Endothelial cell of umbilical vein (primary cell): ENCODE measurements at regions not wholly inside any gene's neighbourhood (a gene's known extent, or its start where the extent isn't known, plus 50 kb on each side); places are given as distances from the start of the nearest gene placed in this dataset.

Experiments used
- EZH2 ChIP-seq: IDR thresholded peaks from 2 replicates; pipeline ENCODE4 v1.6.1; 2012; ENCODE audit warnings: borderline replicate concordance, low read depth, mild to moderate bottlenecking, moderate library complexity, low read length, inconsistent platforms; ENCODE audit not compliant: severe bottlenecking
- FOS ChIP-seq: IDR thresholded peaks from 2 replicates; pipeline ENCODE4 v1.6.1; 2011; ENCODE audit warnings: mild to moderate bottlenecking, low read length, moderate library complexity, borderline replicate concordance; ENCODE audit not compliant: insufficient read depth
- GATA2 ChIP-seq: IDR thresholded peaks from 2 replicates; pipeline ENCODE4 v1.7.0; 2011; ENCODE audit warnings: low read depth, mild to moderate bottlenecking, moderate library complexity, mixed read lengths, low read length; ENCODE audit not compliant: insufficient read length, insufficient read depth
- JUN ChIP-seq: IDR thresholded peaks from 2 replicates; pipeline ENCODE4 v1.6.1; 2011; ENCODE audit warnings: borderline replicate concordance, low read depth; ENCODE audit not compliant: insufficient read length, insufficient read depth
- MYC ChIP-seq: IDR thresholded peaks from one replicate; pipeline ENCODE4 v1.6.1; 2011; ENCODE audit warnings: mild to moderate bottlenecking, low read depth, low read length
- POLR2A ChIP-seq: IDR thresholded peaks from 2 replicates; pipeline ENCODE4 v1.6.1; 2012; ENCODE audit warnings: low read depth, mild to moderate bottlenecking, control low read depth, low read length
- POLR2AphosphoS5 ChIP-seq: IDR thresholded peaks from 2 replicates; pipeline ENCODE4 v1.6.1; 2012; ENCODE audit warnings: low read depth, mild to moderate bottlenecking, control low read depth, low read length, moderate library complexity; ENCODE audit not compliant: insufficient read depth
- TF ChIP-seq, protein P1 (sequence below), 2 donors: IDR thresholded peaks; 1 replicate in 1 of 2; 2 replicates in 1 of 2; pipeline ENCODE4 v1.5.1; 2011; ENCODE audit warnings: low read length in 2 of 2, mild to moderate bottlenecking in 2 of 2, moderate library complexity in 2 of 2, control low read depth in 1 of 2, inconsistent platforms in 1 of 2, low read depth in 1 of 2; ENCODE audit not compliant: insufficient read depth in 1 of 2; ENCODE audit errors: extremely low read depth in 1 of 2
- TF ChIP-seq, protein P2 (sequence below): IDR thresholded peaks from 2 replicates; pipeline ENCODE4 v1.6.1; 2011; ENCODE audit not compliant: insufficient read depth, insufficient read length

GRCh38 chr5:56656846-56657726, 158.3 kb upstream of the MAP3K1 start:
- TF ChIP-seq JUN (no peak), POLR2A (no peak), FOS (no peak), POLR2AphosphoS5 (no peak), EZH2 (no peak), MYC (no peak), GATA2 (no peak)
- TF ChIP-seq, protein P1, sequence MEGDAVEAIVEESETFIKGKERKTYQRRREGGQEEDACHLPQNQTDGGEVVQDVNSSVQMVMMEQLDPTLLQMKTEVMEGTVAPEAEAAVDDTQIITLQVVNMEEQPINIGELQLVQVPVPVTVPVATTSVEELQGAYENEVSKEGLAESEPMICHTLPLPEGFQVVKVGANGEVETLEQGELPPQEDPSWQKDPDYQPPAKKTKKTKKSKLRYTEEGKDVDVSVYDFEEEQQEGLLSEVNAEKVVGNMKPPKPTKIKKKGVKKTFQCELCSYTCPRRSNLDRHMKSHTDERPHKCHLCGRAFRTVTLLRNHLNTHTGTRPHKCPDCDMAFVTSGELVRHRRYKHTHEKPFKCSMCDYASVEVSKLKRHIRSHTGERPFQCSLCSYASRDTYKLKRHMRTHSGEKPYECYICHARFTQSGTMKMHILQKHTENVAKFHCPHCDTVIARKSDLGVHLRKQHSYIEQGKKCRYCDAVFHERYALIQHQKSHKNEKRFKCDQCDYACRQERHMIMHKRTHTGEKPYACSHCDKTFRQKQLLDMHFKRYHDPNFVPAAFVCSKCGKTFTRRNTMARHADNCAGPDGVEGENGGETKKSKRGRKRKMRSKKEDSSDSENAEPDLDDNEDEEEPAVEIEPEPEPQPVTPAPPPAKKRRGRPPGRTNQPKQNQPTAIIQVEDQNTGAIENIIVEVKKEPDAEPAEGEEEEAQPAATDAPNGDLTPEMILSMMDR (IDR thresholded peaks at IDR 0.05; ENCODE audit: extremely low read depth in 1 of 2, insufficient read depth in 1 of 2, low read depth in 1 of 2, low read length in 2 of 2): no peak
- TF ChIP-seq, protein P2, sequence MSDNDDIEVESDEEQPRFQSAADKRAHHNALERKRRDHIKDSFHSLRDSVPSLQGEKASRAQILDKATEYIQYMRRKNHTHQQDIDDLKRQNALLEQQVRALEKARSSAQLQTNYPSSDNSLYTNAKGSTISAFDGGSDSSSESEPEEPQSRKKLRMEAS: no peak
